ENCODE measurements at regions not wholly inside any gene's neighbourhood (a gene's known extent, or its start where the extent isn't known, plus 50 kb on each side); places are given as distances from the start of the nearest gene placed in this dataset.
"Not testable (repeated sequence)": the region's sequence is repeated elsewhere in the genome, so short reads cannot be mapped to it uniquely, and the experiment has no call there.

DNA sequence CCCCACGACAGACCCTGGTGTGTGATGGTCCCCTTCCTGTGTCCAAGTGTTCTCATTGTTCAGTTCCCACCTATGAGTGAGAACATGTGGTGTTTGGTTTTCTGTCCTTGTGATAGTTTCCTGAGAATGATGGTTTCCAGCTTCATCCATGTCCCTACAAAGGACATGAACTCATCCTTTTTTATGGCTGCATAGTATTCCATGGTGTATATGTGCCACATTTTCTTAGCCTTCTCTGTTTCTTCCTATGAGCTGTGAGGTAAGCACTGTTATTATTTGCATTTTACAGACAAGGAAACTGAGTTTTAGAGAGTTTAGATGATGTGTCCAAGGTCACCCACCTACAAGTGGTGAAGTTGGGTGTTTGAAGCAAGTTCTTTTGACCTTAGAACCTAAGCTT is 51.1 kb upstream of the BNC1 start:
- not testable (repeated sequence) for DNase-seq (ENCODE audit: low read depth in 2 of 3, low spot score in 2 of 3)

DNA sequence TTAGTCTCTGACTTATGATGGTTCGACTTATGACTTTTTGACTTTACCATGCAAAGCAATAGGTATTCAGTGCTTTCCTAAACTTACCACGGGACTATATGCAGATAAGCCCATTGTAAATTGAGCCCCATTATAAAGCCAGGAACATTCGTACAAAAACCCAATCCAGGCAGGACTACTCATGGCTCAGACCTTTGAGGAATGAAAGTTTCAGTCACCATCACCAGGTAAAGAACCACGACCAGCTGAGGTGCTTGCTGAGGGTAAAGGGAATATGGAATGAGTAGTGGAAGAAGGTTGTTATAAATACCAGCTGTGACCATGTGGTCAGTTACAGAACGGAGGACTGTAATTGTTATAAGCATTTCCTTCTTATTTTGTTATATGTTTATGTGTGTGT is 54.9 kb upstream of the BNC1 start:
- no peak for DNase-seq (ENCODE audit: low read depth in 2 of 3, low spot score in 2 of 3)

DNA sequence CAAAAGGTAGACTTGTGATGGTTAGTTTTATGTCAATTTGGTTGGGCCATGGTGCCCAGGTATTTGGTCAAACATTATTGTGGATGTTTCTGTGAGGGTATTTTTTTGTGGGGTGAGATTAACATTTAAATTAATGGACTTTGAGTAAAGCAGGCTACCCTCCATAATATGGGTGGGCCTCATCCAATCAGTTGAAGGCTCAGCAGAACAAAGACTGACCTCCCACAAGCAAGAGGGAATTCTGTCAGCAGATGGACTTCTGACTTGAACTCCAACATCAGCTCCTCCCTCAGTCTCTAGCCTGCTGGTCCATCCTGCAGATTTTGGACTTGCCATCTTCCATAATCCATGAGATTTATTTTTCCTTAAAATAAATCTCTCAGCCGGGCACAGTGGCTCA is 55.6 kb upstream of the BNC1 start:
- DNase-seq (ENCODE audit: low read depth in 2 of 3, low spot score in 2 of 3): no peak

DNA sequence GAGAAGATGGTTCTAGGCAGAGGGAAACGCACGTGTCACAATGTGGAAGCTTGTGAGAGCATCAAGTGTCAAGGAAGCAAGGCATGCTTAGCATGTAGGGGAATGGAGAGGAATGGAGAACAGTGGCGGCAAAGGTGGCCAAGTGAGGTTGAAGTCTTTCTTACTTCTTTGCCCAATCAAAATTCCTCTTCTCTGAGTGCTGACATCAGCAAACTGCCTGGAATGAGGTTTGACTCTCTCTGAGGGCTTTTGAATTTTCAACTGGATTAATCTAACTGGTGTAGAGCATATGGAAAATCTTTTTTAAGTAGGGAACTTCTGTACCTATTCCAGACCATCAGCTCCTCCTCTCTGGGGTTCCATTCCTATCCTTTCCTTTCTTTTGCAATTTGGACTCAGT is 61.9 kb upstream of the BNC1 start:
- no peak for DNase-seq (ENCODE audit: low read depth in 2 of 3, low spot score in 2 of 3)

DNA sequence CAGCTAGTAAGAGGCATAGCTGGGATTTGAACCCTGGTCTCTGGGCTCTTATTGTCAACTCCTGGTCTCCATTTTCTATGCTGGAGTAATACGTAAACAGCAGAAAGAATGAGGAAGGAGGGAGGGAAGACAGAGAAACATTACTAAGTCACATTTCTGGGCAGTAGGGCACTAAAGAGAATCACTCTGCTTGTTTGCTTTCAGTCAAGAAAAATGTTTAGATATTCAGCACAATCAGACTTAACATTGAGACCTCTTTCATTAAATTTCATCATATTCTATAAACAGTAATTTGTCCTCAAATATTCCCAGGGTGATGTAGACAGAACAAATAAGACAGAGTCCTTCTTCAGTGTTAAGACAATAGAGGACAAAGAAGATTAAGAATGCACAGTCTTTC is 67.7 kb upstream of the BNC1 start:
- DNase-seq (ENCODE audit: low read depth in 2 of 3, low spot score in 2 of 3): no peak

DNA sequence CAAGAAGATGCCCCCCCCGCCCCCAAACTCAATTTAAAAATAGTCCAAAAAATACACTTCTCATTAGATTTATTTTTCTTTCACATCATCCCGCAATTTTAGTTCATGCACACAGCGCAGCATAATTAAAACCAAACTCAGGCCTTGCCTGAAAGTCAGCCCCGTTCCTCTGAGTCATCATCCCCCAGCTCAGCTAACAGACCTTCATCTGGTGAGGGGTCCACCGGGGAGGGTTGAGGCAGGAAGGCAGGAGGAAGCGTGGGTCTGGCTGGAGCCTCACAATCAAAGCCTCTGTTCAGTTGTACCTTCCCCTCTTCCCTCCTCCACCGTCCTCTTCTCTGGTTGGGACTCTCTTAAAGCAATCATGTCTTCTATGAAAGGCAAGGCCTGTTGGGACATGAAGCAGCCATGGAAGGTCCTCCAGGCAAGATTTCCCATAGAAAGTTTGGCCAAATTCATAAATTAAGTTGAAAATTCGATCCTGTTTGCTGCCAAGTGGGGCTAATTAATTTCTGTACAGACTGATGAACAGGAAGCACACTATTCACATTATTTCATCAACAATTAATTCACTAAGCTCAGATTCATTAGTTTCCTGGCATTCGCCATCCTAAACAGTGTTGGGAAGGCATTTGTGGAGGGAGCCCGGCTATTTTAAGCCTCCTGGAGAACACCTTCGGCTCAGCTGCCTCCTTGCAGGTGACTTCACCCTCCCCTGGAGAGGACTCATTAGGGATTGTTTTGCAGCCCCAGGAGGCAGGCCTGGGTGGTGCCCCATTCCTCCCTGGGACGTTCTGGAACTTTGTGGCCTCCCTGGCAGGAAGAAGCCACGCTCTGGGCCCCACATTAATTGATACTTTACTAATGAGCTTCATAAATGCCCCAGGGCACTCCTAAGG is 72.3 kb upstream of the BNC1 start:
- peak in 2 of 3 donors; percentile 29 to 49 for DNase-seq (ENCODE audit: low read depth in 2 of 3, low spot score in 2 of 3)

DNA sequence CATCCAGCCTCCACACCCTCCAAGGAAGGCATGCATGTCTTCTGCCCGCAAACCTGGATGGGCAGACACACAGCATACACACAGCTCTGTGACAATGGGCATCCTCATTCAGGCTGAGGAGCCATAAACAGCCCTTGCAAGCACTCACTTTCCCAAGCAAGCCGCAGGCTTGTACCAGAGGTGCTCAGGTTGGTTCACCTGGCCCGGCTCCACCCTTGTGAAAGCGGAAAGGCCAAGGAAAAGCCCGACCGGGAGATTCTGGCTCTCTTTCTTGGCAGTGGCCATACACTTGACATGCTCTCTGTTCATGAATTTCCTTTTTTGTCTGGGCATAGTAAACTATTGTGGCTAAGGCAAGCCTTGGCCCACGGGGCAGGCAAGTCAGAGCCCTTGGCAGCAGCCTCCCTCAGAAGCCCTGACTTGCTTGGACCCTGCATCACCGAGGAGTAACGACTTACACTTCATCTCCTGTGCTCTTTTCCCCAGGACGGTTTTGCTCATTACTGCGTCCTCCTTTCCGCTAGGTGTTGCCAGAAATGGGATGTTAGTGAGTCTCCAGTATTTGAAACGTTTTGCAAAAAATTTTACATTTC is 74.6 kb upstream of the BNC1 start:
- DNase-seq (ENCODE audit: low read depth in 2 of 3, low spot score in 2 of 3): no peak

DNA sequence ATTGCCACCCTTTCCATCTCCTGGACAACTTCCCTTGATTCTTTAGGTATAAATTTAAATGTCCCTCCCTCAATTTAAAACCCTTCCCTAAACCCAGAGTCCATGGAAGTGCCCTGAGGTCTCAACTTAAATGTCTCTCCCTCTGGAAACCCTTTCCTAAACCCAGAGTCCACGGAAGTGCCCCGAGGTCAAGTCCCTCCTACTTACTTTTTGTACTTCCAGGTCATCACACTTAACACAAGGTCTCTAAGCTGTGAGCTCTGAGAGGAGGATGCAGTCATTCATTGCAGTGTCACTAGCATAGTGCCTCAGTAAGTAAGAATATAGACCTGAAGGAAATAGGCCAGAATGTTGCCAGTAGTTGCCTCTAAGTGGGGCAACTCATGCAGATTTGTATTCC is 78.2 kb upstream of the BNC1 start:
- no peak for DNase-seq (ENCODE audit: low read depth in 2 of 3, low spot score in 2 of 3)

DNA sequence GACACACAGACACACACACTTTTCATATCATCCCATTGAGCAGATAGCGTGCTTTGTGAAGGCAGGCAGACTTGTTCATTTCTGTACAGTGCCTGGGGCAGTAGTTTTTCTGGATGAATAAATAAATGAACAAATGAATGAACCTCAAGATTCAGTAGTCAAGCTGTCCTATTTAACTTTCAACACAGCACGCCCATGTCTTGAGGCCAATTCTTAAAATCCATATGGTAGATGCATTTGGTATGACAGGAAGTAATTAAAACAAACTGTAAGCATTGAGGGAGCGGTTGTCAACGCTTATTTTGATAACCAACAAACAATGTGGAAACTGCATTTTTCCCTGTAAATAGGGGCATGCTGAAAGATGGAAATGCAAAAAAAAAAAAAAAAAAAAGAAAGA is 80.0 kb upstream of the BNC1 start:
- no peak for DNase-seq (ENCODE audit: low read depth in 2 of 3, low spot score in 2 of 3)

DNA sequence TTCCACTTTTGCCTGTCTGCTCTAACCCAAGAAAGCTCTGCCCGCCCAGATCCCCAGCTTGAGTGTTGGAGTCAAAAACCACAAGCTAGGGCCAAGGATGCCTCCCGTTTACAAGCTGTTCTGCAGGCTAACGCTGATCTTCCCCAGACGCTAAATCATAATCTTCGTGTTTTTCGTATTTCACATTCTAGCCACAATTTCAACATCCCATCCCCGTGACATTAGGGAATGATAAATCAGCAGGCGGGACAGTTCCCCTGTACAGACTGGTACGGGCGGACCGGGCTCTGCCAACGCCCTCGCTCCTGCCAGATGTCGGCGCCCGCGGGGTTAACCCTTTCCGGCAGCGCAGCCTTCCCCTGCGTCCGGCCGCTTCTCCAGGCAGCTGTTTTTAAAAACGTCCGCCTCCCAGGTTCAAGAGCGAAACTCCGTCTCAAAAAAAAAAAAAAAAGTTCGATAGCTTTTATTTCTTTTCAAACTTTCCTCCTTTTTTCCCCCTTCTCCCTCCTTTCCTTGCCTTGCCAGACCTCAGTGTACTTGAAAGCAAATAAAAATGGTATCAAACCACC is 81.0 kb upstream of the BNC1 start:
- DNase-seq (ENCODE audit: low read depth in 2 of 3, low spot score in 2 of 3): peak in 2 of 3 donors; percentile 36 to 41

DNA sequence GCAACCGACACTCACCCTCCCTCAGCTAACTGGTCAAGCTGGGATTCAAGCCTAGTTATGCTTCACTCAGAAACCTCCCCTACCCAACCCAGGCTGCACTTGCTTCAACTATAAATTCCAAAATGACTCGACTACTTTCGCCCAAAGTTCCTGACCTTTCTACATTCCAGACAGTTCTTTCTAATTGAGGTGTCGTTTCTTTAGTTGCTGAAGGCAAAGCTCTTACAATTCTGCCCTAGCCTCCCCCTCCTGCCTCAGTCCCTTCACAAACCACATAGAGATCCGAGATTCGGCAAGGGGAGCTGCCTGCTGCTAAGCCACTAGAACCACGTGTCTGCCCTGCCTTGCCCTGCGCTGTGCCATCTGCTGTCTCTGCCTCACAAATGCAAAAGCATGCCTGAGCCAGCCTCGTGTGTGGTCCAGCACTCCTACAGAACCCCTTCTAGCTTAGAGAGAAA is 74.7 kb upstream of the SH3GL3 start:
- no peak for DNase-seq (ENCODE audit: low read depth in 2 of 3, low spot score in 2 of 3)

DNA sequence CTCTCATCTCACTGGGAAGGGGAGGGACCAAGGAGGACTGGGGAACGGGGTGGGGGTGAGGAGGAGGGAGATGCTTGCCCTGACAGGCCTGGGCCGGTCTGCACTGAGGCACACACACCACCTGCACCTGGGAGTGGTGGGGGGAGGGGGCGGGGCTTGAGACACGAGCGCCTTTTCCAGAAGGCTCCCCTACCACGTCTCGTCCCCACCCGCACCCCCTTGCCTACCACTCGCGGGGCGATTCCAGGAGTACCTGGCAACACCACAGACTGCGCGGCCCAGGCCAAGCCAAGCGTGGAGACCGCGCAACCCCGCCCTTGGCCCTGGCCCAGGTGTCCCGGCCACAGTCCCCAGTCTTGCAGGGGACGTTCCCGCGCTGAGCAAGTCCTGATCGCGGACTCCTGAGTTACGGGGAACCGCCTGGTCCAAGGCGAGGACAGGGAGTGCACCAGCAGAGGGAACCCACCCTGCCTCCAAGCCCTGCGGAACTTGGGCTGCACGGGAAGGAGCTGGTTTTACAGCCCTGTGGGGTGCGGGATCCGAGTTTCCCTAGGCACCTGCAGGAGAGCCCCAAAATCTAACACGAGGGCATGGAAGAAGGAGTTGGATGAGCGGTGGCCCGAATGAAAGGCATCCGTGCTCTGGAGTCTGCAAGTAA is 68.1 kb upstream of the SH3GL3 start:
- DNase-seq (ENCODE audit: low read depth in 2 of 3, low spot score in 2 of 3): no peak

DNA sequence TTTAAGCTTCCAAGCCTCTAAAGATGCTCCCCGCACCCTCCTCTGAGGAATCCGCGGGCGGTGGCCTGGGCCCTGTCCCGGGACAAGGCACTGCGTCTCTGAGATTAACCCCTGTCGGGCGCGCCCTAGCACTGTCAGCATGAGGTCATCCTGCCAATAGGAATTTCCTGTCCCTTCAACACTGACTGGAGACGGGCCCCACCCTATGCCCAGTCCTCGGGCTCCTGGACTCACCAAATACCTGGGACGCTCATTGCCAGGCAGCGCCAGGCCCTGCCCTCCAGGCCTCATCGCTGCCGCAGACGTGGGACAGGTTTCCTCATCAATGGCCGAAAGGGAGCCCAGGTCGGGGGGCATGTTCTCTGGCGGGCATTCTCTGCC is 67.6 kb upstream of the SH3GL3 start:
- DNase-seq (ENCODE audit: low read depth in 2 of 3, low spot score in 2 of 3): no peak

DNA sequence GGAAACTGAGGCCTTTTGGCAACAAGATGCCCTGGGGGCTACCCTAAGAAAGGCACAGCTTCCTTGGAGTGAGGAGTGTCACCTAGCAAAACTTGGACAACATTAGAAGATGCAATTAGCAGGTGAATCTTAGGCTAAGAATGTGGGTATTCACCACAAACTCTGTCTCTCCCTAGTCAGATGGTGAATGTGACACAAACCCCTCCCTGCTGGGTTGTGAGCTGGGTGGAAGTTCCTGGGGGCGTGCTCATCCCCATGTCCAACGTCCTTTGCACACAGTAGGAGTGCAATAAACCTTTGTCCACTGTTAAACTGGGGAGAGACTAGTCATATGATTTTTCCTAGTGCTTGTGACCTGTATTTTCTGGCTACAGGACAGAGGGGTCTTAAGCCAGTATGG is 67.1 kb upstream of the SH3GL3 start:
- no peak for DNase-seq (ENCODE audit: low read depth in 2 of 3, low spot score in 2 of 3)

DNA sequence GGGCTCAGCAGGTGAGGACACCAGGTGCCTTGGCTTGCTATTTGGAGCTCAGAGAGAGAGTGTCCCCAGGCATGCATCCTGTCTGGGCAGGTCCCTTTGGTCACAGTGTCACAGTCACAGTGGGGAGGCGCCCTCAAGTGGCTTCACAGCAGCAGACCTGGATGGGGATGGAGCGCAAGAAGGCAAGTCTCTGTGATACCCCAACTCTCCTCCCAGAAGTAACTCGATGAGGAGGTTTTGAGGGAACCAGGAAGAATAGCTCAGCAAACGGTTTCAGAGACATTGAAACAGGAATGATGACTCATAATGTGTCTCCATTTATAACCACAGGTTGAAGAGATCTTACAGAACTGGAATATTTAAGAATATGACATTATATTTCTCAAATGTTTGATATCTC is 66.5 kb upstream of the SH3GL3 start:
- peak in 2 of 3 donors; percentile 50 to 61 for DNase-seq (ENCODE audit: low read depth in 2 of 3, low spot score in 2 of 3)

DNA sequence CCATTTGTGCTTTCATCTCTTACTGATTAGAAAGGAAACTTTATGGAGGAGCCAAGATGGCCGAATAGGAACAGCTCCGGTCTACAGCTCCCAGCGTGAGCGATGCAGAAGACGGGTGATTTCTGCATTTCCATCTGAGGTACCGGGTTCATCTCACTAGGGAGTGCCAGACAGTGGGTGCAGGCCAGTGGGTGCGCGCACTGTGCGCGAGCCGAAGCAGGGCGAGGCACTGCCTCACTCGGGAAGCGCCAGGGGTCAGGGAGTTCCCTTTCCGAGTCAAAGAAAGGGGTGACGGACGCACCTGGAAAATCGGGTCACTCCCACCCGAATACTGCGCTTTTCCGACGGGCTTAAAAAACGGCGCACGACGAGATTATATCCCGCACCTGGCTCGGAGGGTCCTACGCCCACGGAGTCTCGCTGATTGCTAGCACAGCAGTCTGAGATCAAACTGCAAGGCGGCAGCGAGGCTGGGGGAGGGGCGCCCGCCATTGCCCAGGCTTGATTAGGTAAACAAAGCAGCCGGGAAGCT is 63.5 kb upstream of the SH3GL3 start:
- DNase-seq (ENCODE audit: low read depth in 2 of 3, low spot score in 2 of 3): not testable (repeated sequence)

DNA sequence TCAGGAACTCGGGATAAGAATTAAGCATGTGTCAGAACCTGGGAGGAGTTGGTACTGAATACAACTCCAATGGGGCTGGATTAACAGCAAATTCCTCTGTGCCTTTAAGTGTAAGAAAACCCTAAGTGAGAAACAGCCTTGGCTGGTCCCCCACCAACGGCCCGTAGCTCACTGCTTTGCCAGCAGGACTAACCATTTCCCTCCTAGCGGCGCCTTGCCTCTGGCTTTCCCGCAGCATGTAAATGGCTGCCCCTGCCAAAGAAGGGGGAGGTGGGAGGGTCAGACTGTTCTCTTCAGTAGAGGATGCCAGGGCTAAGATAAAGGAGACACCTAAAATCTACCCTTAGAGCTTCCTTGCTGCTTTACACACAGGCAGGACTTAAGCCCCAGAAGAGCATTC is 51.0 kb upstream of the SH3GL3 start:
- DNase-seq (ENCODE audit: low read depth in 2 of 3, low spot score in 2 of 3): no peak
